Activated T-helper 1 cell treated with anti-CD3 and anti-CD28 coated beads, Interleukin-2, amount 50 U/mL, for 16 hours (primary cell): ENCODE measurements at regions not wholly inside any gene's neighbourhood (a gene's known extent, or its start where the extent isn't known, plus 50 kb on each side); places are given as distances from the start of the nearest gene placed in this dataset.

ENCODE experiments used
- DNase-seq, 2 donors: peaks; one replicate each; pipeline ENCODE4 v3.0.0-alpha.2; 2020; ENCODE audit warnings: low read depth in 1 of 2, low spot score in 1 of 2

GRCh38 chr11:69985641-69986439 lies 92.3 kb upstream of the ANO1 start:
- no peak for DNase-seq

- no peak for DNase-seq
Measured at GRCh38 chr11:69986440-69986787, 91.7 kb upstream of the ANO1 start.

- DNase-seq, result no peak
Measured at GRCh38 chr11:69986830-69987229, 91.3 kb upstream of the ANO1 start.

- no peak for DNase-seq
Measured at GRCh38 chr11:69992026-69992425, 86.1 kb upstream of the ANO1 start.

- DNase-seq, result no peak
Measured at GRCh38 chr11:69992943-69993694, 85.0 kb upstream of the ANO1 start.

GRCh38 chr11:69994810-69995209 lies 83.3 kb upstream of the ANO1 start:
- DNase-seq, result no peak

- DNase-seq, result no peak
Measured at GRCh38 chr11:69995697-69996096, 82.4 kb upstream of the ANO1 start.

- no peak for DNase-seq
Measured at GRCh38 chr11:69996451-69996850, 81.7 kb upstream of the ANO1 start.

GRCh38 chr11:69997352-69997751 lies 80.8 kb upstream of the ANO1 start:
- no peak for DNase-seq

GRCh38 chr11:69999721-70000120 lies 78.4 kb upstream of the ANO1 start:
- no peak for DNase-seq

GRCh38 chr11:70000228-70000627 lies 77.9 kb upstream of the ANO1 start:
- DNase-seq, result no peak

GRCh38 chr11:70001246-70001645 lies 76.9 kb upstream of the ANO1 start:
- DNase-seq, result no peak

GRCh38 chr11:70002433-70002832 lies 75.7 kb upstream of the ANO1 start:
- no peak for DNase-seq

GRCh38 chr11:70005107-70005818 lies 72.9 kb upstream of the ANO1 start:
- no peak for DNase-seq

- DNase-seq, result no peak
Measured at GRCh38 chr11:70007796-70008195, 70.3 kb upstream of the ANO1 start.

GRCh38 chr11:70010774-70011173 lies 67.3 kb upstream of the ANO1 start:
- no peak for DNase-seq

GRCh38 chr11:70012134-70012733 lies 65.9 kb upstream of the ANO1 start:
- no peak for DNase-seq

- no peak for DNase-seq
Measured at GRCh38 chr11:70014291-70014690, 63.8 kb upstream of the ANO1 start.

- DNase-seq, result no peak
Measured at GRCh38 chr11:70016666-70017367, 61.3 kb upstream of the ANO1 start.

- DNase-seq, result no peak
Measured at GRCh38 chr11:70018816-70019215, 59.3 kb upstream of the ANO1 start.

- DNase-seq, result no peak
Measured at GRCh38 chr11:70019576-70020011, 58.5 kb upstream of the ANO1 start.
